GM13977 (cell line): ENCODE measurements at regions not wholly inside any gene's neighbourhood (a gene's known extent, or its start where the extent isn't known, plus 50 kb on each side); places are given as distances from the start of the nearest gene placed in this dataset.

Experiments
- DNase-seq: peaks from one replicate; pipeline ENCODE4 v3.0.0; 2012; ENCODE audit warnings: low spot score
- in situ Hi-C: fragments of 300-500 bp; cut with MboI; formaldehyde crosslinking; loops from one replicate; pipeline ENCODE4 v1.12.0; 2022; ENCODE audit warnings: low sequenced_read_pairs, low pct_unique_long_range_greater_than_20kb, mixed read lengths, inconsistent platforms; ENCODE audit not compliant: unreplicated experiment
- TF ChIP-seq, protein P1 (sequence below): IDR thresholded peaks from 2 replicates; pipeline ENCODE4 v1.5.1; 2012; ENCODE audit warnings: mild to moderate bottlenecking, control low read depth; ENCODE audit not compliant: insufficient read depth; ENCODE audit errors: extremely low read depth, missing control alignments

DNA sequence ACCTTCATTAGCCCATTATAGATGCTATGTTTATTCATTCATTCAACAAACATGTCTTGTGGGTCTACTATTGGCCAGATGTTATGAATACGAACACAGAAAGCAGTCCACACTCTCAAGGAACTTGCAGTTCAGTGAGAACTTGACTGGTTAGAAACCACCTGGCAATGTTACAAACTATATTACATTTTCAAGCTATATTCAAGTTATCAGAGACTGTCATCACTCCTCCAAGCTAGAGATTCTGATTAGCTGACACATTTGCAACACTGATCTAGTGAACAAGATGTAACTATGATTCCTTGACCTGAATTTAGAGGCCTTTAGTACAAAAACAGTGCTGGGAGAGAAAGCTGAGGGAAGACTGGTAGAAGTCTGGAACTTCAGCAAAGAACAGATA is 170.7 kb upstream of the EEA1 start:
- in situ Hi-C loops: no loop called here
- no peak for DNase-seq
- TF ChIP-seq, protein P1, sequence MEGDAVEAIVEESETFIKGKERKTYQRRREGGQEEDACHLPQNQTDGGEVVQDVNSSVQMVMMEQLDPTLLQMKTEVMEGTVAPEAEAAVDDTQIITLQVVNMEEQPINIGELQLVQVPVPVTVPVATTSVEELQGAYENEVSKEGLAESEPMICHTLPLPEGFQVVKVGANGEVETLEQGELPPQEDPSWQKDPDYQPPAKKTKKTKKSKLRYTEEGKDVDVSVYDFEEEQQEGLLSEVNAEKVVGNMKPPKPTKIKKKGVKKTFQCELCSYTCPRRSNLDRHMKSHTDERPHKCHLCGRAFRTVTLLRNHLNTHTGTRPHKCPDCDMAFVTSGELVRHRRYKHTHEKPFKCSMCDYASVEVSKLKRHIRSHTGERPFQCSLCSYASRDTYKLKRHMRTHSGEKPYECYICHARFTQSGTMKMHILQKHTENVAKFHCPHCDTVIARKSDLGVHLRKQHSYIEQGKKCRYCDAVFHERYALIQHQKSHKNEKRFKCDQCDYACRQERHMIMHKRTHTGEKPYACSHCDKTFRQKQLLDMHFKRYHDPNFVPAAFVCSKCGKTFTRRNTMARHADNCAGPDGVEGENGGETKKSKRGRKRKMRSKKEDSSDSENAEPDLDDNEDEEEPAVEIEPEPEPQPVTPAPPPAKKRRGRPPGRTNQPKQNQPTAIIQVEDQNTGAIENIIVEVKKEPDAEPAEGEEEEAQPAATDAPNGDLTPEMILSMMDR: no peak

DNA sequence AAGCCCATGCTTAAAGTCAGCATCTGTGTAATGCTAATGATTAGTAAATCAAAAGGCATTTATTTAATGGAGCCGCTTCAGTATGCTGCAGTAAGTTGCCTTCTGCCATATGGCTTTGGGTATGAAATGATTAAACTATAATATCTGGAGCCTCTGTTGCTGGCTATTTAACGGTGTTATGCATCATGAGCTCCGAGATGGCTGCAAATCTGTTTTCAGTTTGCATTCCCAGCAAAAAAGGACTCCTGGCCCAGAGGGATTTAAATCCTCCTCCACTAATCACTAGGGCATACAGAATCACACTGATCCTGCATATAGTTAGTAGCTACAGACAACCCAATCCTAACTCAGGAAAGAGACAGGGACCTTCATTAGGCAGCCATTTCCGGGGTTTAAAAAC is 171.5 kb upstream of the EEA1 start:
- in situ Hi-C loops: no loop called here
- no peak for DNase-seq
- TF ChIP-seq, protein P1: no peak

DNA sequence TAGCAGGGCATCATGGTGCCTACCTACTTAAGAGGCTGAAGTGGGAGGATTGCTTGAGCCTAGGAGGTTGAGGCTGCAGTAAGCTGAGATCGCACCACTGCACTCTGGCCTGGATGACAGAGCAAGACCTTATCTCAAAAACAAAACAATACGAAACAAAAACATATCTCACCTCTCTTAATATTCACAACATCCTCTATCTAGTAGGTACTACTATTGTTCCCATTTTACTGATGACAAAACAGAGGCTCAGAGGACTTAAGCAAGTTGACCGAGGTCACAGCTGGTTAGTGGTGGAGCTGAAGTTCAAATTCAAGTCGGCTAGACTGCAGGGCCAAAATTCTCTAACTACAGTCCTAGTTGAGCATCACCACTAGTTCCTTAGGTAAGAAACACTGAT is 172.3 kb upstream of the EEA1 start:
- in situ Hi-C loops: no loop called here
- no peak for DNase-seq
- TF ChIP-seq, protein P1: no peak

DNA sequence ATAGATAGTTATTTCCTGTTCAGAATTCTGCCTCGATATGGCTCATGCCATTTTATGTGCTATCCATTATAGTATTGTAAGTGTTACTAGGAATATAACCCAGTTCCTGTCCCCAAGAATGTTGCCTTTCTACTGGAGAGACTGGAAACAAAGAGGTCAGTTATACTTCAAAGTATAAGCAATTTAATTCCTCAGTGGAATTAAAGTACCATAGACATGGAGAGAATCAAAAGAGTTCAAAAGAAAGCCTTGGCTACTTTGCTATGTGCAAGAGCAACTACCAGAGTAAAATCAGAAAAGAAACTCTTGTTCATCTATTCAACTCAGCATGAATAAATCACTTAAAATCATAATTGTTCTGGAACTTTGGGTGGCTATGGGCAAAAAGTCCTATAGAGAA is 173.2 kb upstream of the EEA1 start:
- DNase-seq: no peak
- TF ChIP-seq, protein P1: no peak
- in situ Hi-C loops: no loop called here

DNA sequence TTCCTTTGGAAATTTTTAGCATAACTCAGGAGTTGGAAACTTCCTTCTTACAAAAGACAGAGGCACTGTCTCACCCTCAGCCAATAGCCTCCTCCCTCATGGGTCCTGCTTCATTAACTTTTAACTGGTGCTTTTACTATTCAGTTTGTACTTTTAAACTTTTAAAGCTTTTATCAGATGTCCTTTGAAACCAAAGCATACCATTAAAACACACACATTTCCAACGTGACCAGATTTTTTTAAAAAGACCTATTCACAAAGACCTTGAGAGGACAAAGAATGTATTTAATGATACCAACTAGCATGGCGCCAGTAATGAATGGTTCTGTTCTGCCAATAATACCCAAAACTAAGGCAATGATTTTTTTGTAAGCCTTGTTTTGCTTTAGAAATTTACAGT is 173.6 kb upstream of the EEA1 start:
- DNase-seq: no peak
- TF ChIP-seq, protein P1: no peak
- in situ Hi-C loops: no loop called here

GRCh38 chr12:93103154-93103553 is 174.1 kb upstream of the EEA1 start:
- in situ Hi-C loops: no loop called here
- TF ChIP-seq, protein P1: no peak
- no peak for DNase-seq

DNA sequence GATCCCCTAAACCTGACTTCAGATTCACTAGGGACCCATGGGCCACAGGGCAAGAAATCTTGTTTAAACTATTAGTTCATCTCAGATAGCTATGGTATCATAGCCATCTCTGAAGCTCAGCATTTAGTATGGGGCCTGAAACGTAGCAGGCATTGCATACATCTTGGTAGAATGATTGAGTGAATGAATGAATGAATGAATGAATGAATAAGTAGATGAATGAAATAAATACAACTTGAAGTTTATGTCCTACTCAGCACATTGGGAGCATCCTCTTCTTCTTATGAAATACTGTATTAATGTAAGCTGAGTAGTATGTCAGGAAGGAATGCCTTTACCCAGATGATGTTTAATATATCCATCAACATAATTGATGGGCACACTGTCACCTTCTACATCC is 175.4 kb upstream of the EEA1 start:
- TF ChIP-seq, protein P1: no peak
- in situ Hi-C loops: no loop called here
- no peak for DNase-seq
